H1 (cell line): ENCODE measurements at regions not wholly inside any gene's neighbourhood (a gene's known extent, or its start where the extent isn't known, plus 50 kb on each side); places are given as distances from the start of the nearest gene placed in this dataset.

Experiments
- CBX5 ChIP-seq: fragments of 300-800, 300-1000 bp; sonication (generic); IDR thresholded peaks from 2 replicates; pipeline ENCODE4 v1.7.1; 2016; ENCODE audit warnings: antibody characterized with exemption, low read length, low read depth
- EP300 ChIP-seq, 2 experiments: IDR thresholded peaks; 1 replicate in 1 of 2; 2 replicates in 1 of 2; pipeline ENCODE4 v1.6.1; 2011 to 2012; ENCODE audit warnings: low read depth in 2 of 2, low read length in 2 of 2, mild to moderate bottlenecking in 2 of 2, borderline replicate concordance in 1 of 2, inconsistent platforms in 1 of 2, moderate library complexity in 1 of 2

- TF ChIP-seq CBX5, result no peak
- TF ChIP-seq EP300 (IDR thresholded peaks at IDR 0.05; ENCODE audit: borderline replicate concordance in 1 of 2, low read depth in 2 of 2, low read length in 2 of 2), result no peak
- TF ChIP-seq, all 59 proteins: peak for 0
These were observed 82.6 kb upstream of the CCDC91 start (continued) for GRCh38 chr12:28107679-28108078.
